HUES64 (cell line): ENCODE measurements at regions not wholly inside any gene's neighbourhood (a gene's known extent, or its start where the extent isn't known, plus 50 kb on each side); places are given as distances from the start of the nearest gene placed in this dataset.

Experiments used
- H3K27ac ChIP-seq: 2 replicates; pipeline ENCODE4 v1.7.0; 2013; ENCODE audit warnings: low read depth, low read length, inconsistent platforms
- H3K27me3 ChIP-seq: 2 replicates; pipeline ENCODE4 v1.6.1; 2013; ENCODE audit warnings: mild to moderate bottlenecking, low read length; ENCODE audit not compliant: insufficient read depth
- H3K36me3 ChIP-seq: 2 replicates; pipeline ENCODE4 v1.6.1; 2013; ENCODE audit warnings: mild to moderate bottlenecking, low read length; ENCODE audit not compliant: insufficient read depth
- H3K4me1 ChIP-seq: 2 replicates; pipeline ENCODE4 v1.6.1; 2013; ENCODE audit warnings: mild to moderate bottlenecking, low read length, moderate library complexity; ENCODE audit not compliant: insufficient read depth
- H3K4me3 ChIP-seq: 2 replicates; pipeline ENCODE4 v1.5.1; 2013; ENCODE audit warnings: mild to moderate bottlenecking, low read length, moderate library complexity
- H3K9ac ChIP-seq: 2 replicates; pipeline ENCODE4 v1.6.1; 2013; ENCODE audit warnings: mild to moderate bottlenecking, low read depth, low read length
- H3K9me3 ChIP-seq: 2 replicates; pipeline ENCODE4 v1.6.1; 2013; ENCODE audit warnings: low read depth, low read length; ENCODE audit not compliant: insufficient read depth
- WGBS: fragments of 150-250, 120-280 bp; methylation state at CpG from one replicate; pipeline ENCODE4 v1.1.7; 2013; ENCODE audit warnings: missing lambda C conversion rate; 5-methylcytosine and 5-hydroxymethylcytosine counted together

GRCh38 chr1:39110325-39110851, 84.2 kb downstream of the NDUFS5 start:
- Histone ChIP-seq H3K9ac (no peak overlapping the region), H3K36me3 (peaks cover 8% of the 10 kb centered on the region), H3K27me3 (no peaks in the 10 kb centered on the region), H3K4me3 (no peak overlapping the region), H3K9me3 (no peaks in the 10 kb centered on the region), H3K27ac (no peak overlapping the region), H3K4me1 (peaks cover 45% of the 10 kb centered on the region)
- WGBS: 91% methylated on average over 3 of the region's 3 CpGs

DNA sequence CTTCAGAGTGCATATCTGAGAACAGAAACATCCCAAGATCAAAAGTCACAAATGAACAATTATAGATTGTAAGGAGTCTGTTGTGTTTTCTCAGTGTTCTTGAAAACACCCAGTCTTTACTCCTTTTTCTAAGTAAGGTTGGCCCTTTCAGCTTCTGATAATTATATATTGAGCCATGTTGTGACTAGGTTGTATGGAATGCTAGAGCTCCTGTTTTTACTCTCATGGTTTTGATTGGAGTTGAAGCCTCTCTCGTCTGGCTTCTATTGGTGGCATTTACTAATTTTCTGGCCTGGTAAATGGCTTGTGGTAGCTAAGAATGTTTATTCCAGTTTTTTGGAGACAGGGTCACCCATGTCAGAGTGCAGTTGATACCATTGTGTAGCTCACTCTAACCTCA, 84.7 kb downstream of the NDUFS5 start:
- Histone ChIP-seq H3K9me3 (no peaks in the 10 kb centered on the region), H3K27me3 (no peaks in the 10 kb centered on the region), H3K36me3 (peaks cover 8% of the 10 kb centered on the region), H3K4me3 (no peak overlapping the region), H3K27ac (no peak overlapping the region), H3K4me1 (peaks cover 50% of the 10 kb centered on the region), H3K9ac (no peak overlapping the region)
- 87% methylated on average over 1 of the region's 1 CpG for WGBS

DNA sequence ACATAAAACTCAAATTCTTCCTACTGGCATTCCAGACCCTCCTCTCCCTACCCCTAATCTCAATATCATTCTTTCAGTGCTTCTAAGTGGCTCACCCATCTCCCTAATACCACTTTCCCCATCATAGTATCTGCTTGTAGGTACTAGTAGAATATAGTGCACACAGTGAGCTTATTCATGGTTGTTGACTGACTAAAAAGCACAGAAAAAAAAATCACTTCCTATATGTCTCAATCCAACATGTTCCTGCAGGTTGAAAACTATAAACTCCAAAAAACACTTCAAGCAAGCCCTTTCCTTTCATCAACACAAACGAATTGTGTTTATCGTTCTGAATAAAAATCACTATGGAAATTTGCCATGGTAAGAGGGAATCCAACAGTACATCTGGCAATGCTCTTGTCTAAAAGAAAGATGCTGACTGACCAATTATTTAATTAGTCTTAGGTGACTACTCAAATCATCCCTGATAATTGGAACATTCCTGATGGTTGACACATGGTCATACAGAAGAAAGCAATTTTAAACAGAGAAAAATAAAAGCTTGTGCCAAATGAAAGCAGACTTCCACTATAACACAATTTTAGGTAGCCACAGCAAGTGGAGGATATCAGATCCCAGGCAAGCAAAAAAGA, 87.1 kb downstream of the NDUFS5 start:
- no peak overlapping the region for H3K9ac ChIP-seq
- peaks cover 8% of the 10 kb centered on the region for H3K36me3 ChIP-seq
- WGBS: 100% methylated on average over 2 of the region's 2 CpGs
- no peaks in the 10 kb centered on the region for H3K27me3 ChIP-seq
- H3K4me3 ChIP-seq: no peak overlapping the region
- no peak overlapping the region for H3K27ac ChIP-seq
- peaks cover 57% of the 10 kb centered on the region; the same call in 1 of the 2 replicates for H3K4me1 ChIP-seq
- H3K9me3 ChIP-seq: no peaks in the 10 kb centered on the region

GRCh38 chr1:39115271-39116110, 89.0 kb upstream of the MACF1 start:
- H3K4me1 ChIP-seq: peaks cover 46% of the 10 kb centered on the region; the same call in 1 of the 2 replicates
- H3K27ac ChIP-seq: no peak overlapping the region
- H3K27me3 ChIP-seq: no peaks in the 10 kb centered on the region
- H3K9me3 ChIP-seq: no peaks in the 10 kb centered on the region
- H3K4me3 ChIP-seq: no peak overlapping the region
- H3K9ac ChIP-seq: no peak overlapping the region
- 88% methylated on average over 4 of the region's 4 CpGs for WGBS
- H3K36me3 ChIP-seq: peaks cover 8% of the 10 kb centered on the region

GRCh38 chr1:39116116-39116607, 88.3 kb upstream of the MACF1 start:
- no peak overlapping the region for H3K27ac ChIP-seq
- no peak overlapping the region for H3K4me3 ChIP-seq
- H3K9me3 ChIP-seq: no peaks in the 10 kb centered on the region
- WGBS: 88% methylated on average over 3 of the region's 3 CpGs
- no peaks in the 10 kb centered on the region for H3K27me3 ChIP-seq
- no peak overlapping the region for H3K9ac ChIP-seq
- H3K36me3 ChIP-seq: peaks cover 8% of the 10 kb centered on the region
- H3K4me1 ChIP-seq: peaks cover 41% of the 10 kb centered on the region; the same call in 1 of the 2 replicates

GRCh38 chr1:39116860-39117728, 87.4 kb upstream of the MACF1 start:
- H3K9me3 ChIP-seq: no peaks in the 10 kb centered on the region
- 93% methylated on average over 3 of the region's 3 CpGs for WGBS
- H3K27me3 ChIP-seq: no peaks in the 10 kb centered on the region
- H3K4me1 ChIP-seq: peaks cover 41% of the 10 kb centered on the region; the same call in 1 of the 2 replicates
- no peak overlapping the region for H3K9ac ChIP-seq
- peaks cover 11% of the 10 kb centered on the region for H3K36me3 ChIP-seq
- no peak overlapping the region for H3K4me3 ChIP-seq
- no peak overlapping the region for H3K27ac ChIP-seq

GRCh38 chr1:39117899-39118450, 86.5 kb upstream of the MACF1 start:
- no peak overlapping the region for H3K9ac ChIP-seq
- H3K36me3 ChIP-seq: peaks cover 7% of the 10 kb centered on the region
- 79% methylated on average over 1 of the region's 1 CpG for WGBS
- H3K9me3 ChIP-seq: no peaks in the 10 kb centered on the region
- H3K27ac ChIP-seq: no peak overlapping the region
- no peak overlapping the region for H3K4me3 ChIP-seq
- H3K4me1 ChIP-seq: peaks cover 41% of the 10 kb centered on the region; the same call in 1 of the 2 replicates
- H3K27me3 ChIP-seq: no peaks in the 10 kb centered on the region

DNA sequence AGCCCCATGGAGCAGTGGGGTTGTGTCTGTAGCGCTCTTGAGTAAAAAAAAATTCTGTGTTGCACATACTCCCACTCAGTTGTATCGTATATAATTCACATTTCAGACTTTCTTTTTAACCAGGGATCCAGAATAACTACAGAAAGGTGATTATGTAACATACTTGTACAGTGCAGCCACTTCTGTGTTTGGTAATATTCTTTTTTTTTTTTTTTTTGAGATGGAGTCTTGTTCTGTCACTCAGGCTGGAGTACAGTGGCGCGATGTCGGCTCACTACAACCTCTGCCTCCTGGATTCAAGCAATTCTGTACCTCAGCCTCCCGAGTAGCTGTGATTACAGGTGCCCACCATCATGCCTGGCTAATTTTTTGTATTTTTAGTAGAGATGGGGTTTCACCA, 82.4 kb upstream of the MACF1 start:
- WGBS: 95% methylated on average over 6 of the region's 6 CpGs
- H3K9ac ChIP-seq: no peak overlapping the region
- peaks cover 12% of the 10 kb centered on the region; the same call in 1 of the 2 replicates for H3K4me1 ChIP-seq
- H3K36me3 ChIP-seq: peaks cover 30% of the 10 kb centered on the region
- no peak overlapping the region for H3K27ac ChIP-seq
- H3K27me3 ChIP-seq: no peaks in the 10 kb centered on the region
- no peaks in the 10 kb centered on the region for H3K9me3 ChIP-seq
- no peak overlapping the region for H3K4me3 ChIP-seq

GRCh38 chr1:39124282-39124681, 80.2 kb upstream of the MACF1 start:
- H3K9me3 ChIP-seq: no peaks in the 10 kb centered on the region
- no CpG with 5 or more reads among the region's 1 CpG for WGBS
- H3K27ac ChIP-seq: no peak overlapping the region
- H3K36me3 ChIP-seq: peaks cover 38% of the 10 kb centered on the region
- peaks cover 14% of the 10 kb centered on the region; the same call in 1 of the 2 replicates for H3K4me1 ChIP-seq
- no peak overlapping the region for H3K9ac ChIP-seq
- H3K27me3 ChIP-seq: no peaks in the 10 kb centered on the region
- H3K4me3 ChIP-seq: no peak overlapping the region

DNA sequence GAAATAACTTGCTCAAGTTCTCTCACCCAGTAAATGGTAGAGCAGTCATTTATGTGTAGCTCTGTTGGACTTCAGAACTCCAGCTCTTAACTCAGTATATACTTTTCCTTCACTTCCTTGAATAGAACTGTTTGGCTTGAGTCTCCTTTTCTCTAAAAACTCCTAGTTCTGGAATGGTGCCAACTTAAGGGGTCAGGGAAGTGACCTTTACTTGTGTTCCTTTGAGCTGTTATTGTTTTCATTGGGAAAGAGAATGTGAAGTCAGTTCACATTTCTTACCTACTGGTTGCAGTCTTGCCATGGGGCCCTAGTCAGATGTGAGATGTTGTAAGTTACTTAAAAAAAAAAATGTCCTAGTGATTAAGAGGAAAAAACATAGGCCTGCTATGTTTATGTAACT, 77.0 kb upstream of the MACF1 start:
- H3K27me3 ChIP-seq: no peaks in the 10 kb centered on the region
- H3K27ac ChIP-seq: no peak overlapping the region
- no peak overlapping the region for H3K4me3 ChIP-seq
- peaks cover 41% of the 10 kb centered on the region for H3K4me1 ChIP-seq
- peaks cover 35% of the 10 kb centered on the region for H3K36me3 ChIP-seq
- no peaks in the 10 kb centered on the region for H3K9me3 ChIP-seq
- no peak overlapping the region for H3K9ac ChIP-seq
